Suprapubic skin (tissue), 4 donors: ENCODE measurements at regions not wholly inside any gene's neighbourhood (a gene's known extent, or its start where the extent isn't known, plus 50 kb on each side); places are given as distances from the start of the nearest gene placed in this dataset.

Experiments
- CTCF ChIP-seq, 2 donors: fragments of 200-600 bp in 1 of 2; fragments of 450-650 bp in 1 of 2; sonication (generic) in 1 of 2; IDR thresholded peaks; one replicate each; pipeline ENCODE4 v1.5.1; 2016 to 2019; ENCODE audit warnings: antibody characterized with exemption in 2 of 2, mild to moderate bottlenecking in 1 of 2, moderate library complexity in 1 of 2
- POLR2A ChIP-seq, 2 donors: fragments of 450-650 bp; IDR thresholded peaks; one replicate each; pipeline ENCODE4 v1.6.1; 2017; ENCODE audit warnings: antibody characterized with exemption in 2 of 2, mild to moderate bottlenecking in 2 of 2, moderate library complexity in 2 of 2
- POLR2AphosphoS5 ChIP-seq, 3 donors: sonication (generic); formaldehyde crosslinking; IDR thresholded peaks; one replicate each; pipeline ENCODE4 v1.6.1; 2017; ENCODE audit warnings: antibody characterized with exemption in 3 of 3

- TF ChIP-seq CTCF (IDR thresholded peaks at IDR 0.05) (no peak), POLR2A (IDR thresholded peaks at IDR 0.05) (no peak), POLR2AphosphoS5 (IDR thresholded peaks at IDR 0.05) (no peak)
These were observed 240.9 kb downstream of the AR start for GRCh38 chrX:67784712-67785111.
